Tibial nerve (tissue), 3 donors: ENCODE measurements at regions not wholly inside any gene's neighbourhood (a gene's known extent, or its start where the extent isn't known, plus 50 kb on each side); places are given as distances from the start of the nearest gene placed in this dataset.

Experiments used
- CTCF ChIP-seq, 5 experiments: fragments of 200-600 bp in 3 of 5; fragments of 450-650 bp in 2 of 5; sonication (generic) in 3 of 5; IDR thresholded peaks; one replicate each; pipeline ENCODE4 v1.5.1; 2016 to 2019; ENCODE audit warnings: antibody characterized with exemption in 5 of 5, mild to moderate bottlenecking in 3 of 5, moderate library complexity in 2 of 5
- POLR2A ChIP-seq, 2 donors: fragments of 450-650 bp; IDR thresholded peaks; one replicate each; pipeline ENCODE4 v1.6.1; 2017; ENCODE audit warnings: antibody characterized with exemption in 2 of 2, mild to moderate bottlenecking in 2 of 2, moderate library complexity in 2 of 2

GRCh38 chr4:162408309-162408708 is 244.5 kb upstream of the FSTL5 start:
- TF ChIP-seq POLR2A (IDR thresholded peaks at IDR 0.05): no peak
- TF ChIP-seq CTCF (IDR thresholded peaks at IDR 0.05): no peak
